Peyer's patch (tissue), 4 donors: ENCODE measurements at regions not wholly inside any gene's neighbourhood (a gene's known extent, or its start where the extent isn't known, plus 50 kb on each side); places are given as distances from the start of the nearest gene placed in this dataset.

Experiments
- DNase-seq, 3 donors: peaks; one replicate each; pipeline ENCODE4 v3.0.0-alpha.2; 2017 to 2019
- H3K27ac ChIP-seq, 4 donors: fragments of 200-600 bp; sonication (generic); one replicate each; pipeline ENCODE4 v1.5.1; 2016 to 2019
- H3K27me3 ChIP-seq, 2 donors: fragments of 200-600 bp; sonication (generic); one replicate each; pipeline ENCODE4 v1.5.1; 2019
- H3K36me3 ChIP-seq, 3 donors: fragments of 200-600 bp; sonication (generic); one replicate each; pipeline ENCODE4 v1.5.1; 2016 to 2019
- H3K4me1 ChIP-seq, 4 donors: fragments of 200-600 bp; sonication (generic); one replicate each; pipeline ENCODE4 v1.5.1; 2016 to 2019
- H3K4me3 ChIP-seq, 4 donors: fragments of 200-600 bp; sonication (generic); 1 replicate in 3 of 4; 2 replicates in 1 of 4; pipeline ENCODE4 v1.5.1; 2016 to 2019; ENCODE audit warnings: mild to moderate bottlenecking in 1 of 4
- H3K9me3 ChIP-seq, 4 donors: fragments of 200-600 bp; sonication (generic); one replicate each; pipeline ENCODE4 v1.5.1; 2016 to 2019; ENCODE audit warnings: mild to moderate bottlenecking in 1 of 4
- POLR2A ChIP-seq, 2 donors: fragments of 450-650 bp; IDR thresholded peaks; one replicate each; pipeline ENCODE4 v1.5.1; 2017; ENCODE audit warnings: antibody characterized with exemption in 2 of 2, mild to moderate bottlenecking in 2 of 2, moderate library complexity in 2 of 2
- TF ChIP-seq, protein P1 (sequence below), 6 experiments: fragments of 450-650 bp in 4 of 6; fragments of 200-600 bp in 2 of 6; sonication (generic) in 1 of 6; IDR thresholded peaks; one replicate each; pipeline ENCODE4 v1.5.1; 2017 to 2019; ENCODE audit warnings: antibody characterized with exemption in 6 of 6, mild to moderate bottlenecking in 3 of 6, moderate library complexity in 1 of 6

DNA sequence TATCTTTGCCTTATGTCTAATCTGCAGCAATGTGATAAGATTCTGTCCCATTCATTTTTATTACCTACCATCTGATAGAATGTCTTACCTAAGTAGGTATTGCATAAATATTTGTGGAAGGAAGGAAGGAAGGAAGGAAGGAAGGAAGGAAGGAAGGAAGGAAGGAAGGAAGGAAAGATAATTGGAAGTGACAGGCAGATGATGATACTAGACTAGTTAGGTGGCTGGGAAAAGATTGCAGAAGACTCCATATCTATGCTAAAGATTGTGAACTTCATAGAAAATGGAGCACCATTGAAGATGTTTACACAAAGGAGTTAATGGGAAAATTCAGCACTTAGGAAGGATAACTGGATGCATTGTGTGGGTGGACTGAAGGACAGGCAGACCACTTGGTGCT, 909.0 kb downstream of the EPHA4 start:
- H3K36me3 ChIP-seq: no peaks in the 10 kb centered on the region
- TF ChIP-seq, protein P1, sequence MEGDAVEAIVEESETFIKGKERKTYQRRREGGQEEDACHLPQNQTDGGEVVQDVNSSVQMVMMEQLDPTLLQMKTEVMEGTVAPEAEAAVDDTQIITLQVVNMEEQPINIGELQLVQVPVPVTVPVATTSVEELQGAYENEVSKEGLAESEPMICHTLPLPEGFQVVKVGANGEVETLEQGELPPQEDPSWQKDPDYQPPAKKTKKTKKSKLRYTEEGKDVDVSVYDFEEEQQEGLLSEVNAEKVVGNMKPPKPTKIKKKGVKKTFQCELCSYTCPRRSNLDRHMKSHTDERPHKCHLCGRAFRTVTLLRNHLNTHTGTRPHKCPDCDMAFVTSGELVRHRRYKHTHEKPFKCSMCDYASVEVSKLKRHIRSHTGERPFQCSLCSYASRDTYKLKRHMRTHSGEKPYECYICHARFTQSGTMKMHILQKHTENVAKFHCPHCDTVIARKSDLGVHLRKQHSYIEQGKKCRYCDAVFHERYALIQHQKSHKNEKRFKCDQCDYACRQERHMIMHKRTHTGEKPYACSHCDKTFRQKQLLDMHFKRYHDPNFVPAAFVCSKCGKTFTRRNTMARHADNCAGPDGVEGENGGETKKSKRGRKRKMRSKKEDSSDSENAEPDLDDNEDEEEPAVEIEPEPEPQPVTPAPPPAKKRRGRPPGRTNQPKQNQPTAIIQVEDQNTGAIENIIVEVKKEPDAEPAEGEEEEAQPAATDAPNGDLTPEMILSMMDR (IDR thresholded peaks at IDR 0.05): no peak
- TF ChIP-seq POLR2A (IDR thresholded peaks at IDR 0.05): no peak
- H3K27me3 ChIP-seq: no peaks in the 10 kb centered on the region

DNA sequence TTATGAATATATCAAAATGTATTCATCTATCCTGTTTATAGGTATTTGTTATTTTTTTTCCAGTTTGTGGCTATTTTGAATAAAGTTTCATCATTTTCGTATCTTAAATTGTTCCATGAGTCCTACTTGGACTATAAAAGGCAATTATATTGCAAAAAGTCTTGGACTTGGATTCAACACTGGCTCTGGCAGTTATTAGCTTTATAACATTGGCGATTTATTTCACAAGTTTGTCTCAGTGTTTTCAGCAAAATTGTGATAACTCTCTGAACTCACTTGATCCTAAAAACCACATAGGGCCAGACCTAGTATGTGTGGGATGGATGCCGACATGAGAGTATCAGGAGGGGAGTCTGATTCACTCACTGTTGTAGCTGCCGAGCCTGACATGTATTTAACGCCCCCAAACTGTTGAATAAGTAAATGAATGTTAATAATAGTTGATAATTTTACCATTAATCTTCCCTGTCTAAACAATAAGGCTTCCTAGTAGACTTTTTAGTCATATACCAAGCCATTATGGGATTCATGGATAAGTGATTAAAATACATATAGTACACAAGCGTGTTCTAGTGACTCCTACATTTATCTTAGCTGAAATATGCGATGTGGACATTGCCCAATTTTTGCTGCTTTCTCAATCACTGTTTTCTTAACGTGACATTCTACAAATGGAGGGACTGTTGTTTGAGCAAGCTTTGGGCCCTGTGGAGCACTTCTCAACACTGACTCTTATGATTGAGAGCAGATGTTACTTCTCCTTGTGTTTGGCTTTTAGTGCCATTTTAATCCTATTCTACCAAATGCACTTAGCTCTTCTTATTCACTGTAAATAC, 907.6 kb downstream of the EPHA4 start:
- Histone ChIP-seq H3K36me3 (no peaks in the 10 kb centered on the region), H3K4me3 (no peak overlapping the region), H3K27me3 (no peaks in the 10 kb centered on the region), H3K9me3 (no peaks in the 10 kb centered on the region), H3K4me1 (no peaks in the 10 kb centered on the region), H3K27ac (no peak overlapping the region)
- DNase-seq: no peak
- TF ChIP-seq, protein P1 (IDR thresholded peaks at IDR 0.05): no peak
- no peak for TF ChIP-seq POLR2A (IDR thresholded peaks at IDR 0.05)

More for the DNA sequence above, 909.0 kb downstream of the EPHA4 start:
- no peaks in the 10 kb centered on the region for H3K9me3 ChIP-seq
- no peaks in the 10 kb centered on the region for H3K4me1 ChIP-seq
- H3K27ac ChIP-seq: no peak overlapping the region
- no peak overlapping the region for H3K4me3 ChIP-seq
- DNase-seq: no peak

DNA sequence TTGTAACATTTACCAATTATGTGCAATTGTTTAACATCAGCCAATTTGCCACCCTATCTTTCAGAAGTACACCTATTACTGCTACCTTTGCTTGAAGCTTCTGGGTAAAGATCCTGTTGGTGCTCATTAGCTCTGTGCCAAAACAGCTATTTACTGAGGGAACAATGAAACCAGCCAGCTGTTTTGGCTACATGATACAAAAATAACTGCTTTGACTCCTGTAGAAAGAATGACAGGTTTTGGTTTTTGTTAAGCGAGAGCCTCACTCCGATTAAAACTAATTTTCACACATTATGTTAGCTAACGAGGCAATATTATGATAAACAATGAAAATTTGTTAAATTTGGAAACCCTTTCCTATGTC, 907.0 kb downstream of the EPHA4 start:
- TF ChIP-seq, protein P1 (IDR thresholded peaks at IDR 0.05): no peak
- TF ChIP-seq POLR2A (IDR thresholded peaks at IDR 0.05): no peak
- no peak overlapping the region for H3K4me3 ChIP-seq

DNA sequence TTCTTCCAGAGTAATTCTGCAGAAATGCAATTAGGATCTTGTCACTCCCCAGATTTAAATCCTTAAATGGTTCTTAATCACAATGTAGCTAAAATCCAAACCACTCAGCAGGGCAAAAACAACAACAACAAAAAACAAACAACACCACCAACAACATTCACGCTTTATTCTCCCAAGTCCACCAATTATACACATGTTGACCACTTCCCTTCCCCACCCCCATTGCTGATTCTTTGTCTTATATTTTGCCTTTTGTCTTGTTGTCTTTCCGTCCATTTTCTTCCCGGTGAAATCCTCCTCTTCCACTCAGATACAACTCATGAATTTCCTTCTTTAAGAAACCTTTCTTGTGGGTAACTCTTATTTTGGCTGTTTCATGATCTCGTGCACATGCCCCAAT, 902.8 kb downstream of the EPHA4 start:
- Histone ChIP-seq H3K9me3 (no peaks in the 10 kb centered on the region), H3K36me3 (no peaks in the 10 kb centered on the region), H3K4me1 (no peaks in the 10 kb centered on the region), H3K27ac (no peak overlapping the region), H3K27me3 (no peaks in the 10 kb centered on the region), H3K4me3 (no peak overlapping the region)
- no peak for DNase-seq
- TF ChIP-seq, protein P1 (IDR thresholded peaks at IDR 0.05): no peak
- no peak for TF ChIP-seq POLR2A (IDR thresholded peaks at IDR 0.05)

More for the DNA sequence above, 907.0 kb downstream of the EPHA4 start:
- no peak overlapping the region for H3K27ac ChIP-seq
- no peaks in the 10 kb centered on the region for H3K27me3 ChIP-seq
- H3K36me3 ChIP-seq: no peaks in the 10 kb centered on the region
- DNase-seq: no peak
- no peaks in the 10 kb centered on the region for H3K9me3 ChIP-seq
- no peaks in the 10 kb centered on the region for H3K4me1 ChIP-seq

DNA sequence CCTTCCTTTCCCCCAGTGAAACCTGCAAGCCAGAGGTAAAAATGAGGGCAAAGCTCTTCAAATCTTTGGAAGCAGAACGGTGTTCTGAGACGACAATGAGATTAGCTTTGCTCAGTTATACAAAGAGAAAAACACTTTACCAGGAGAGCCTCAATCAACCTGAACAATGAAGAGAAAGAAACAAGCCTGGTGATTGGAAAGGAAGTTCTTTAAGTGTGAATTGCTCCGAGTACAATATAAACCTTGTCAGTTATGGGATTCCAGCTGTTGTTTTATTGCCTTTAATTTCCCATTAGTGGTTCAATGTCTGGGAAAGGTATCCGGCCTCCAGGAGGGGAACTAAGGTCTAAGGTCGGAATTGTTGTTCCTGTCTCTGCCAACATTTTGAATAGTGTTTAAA, 901.6 kb downstream of the EPHA4 start:
- no peaks in the 10 kb centered on the region for H3K27me3 ChIP-seq
- no peak overlapping the region for H3K4me3 ChIP-seq
- TF ChIP-seq POLR2A (IDR thresholded peaks at IDR 0.05): no peak
- TF ChIP-seq, protein P1 (IDR thresholded peaks at IDR 0.05): no peak
- no peaks in the 10 kb centered on the region for H3K36me3 ChIP-seq
- DNase-seq: no peak
- H3K9me3 ChIP-seq: no peaks in the 10 kb centered on the region
- H3K4me1 ChIP-seq: no peaks in the 10 kb centered on the region
- H3K27ac ChIP-seq: no peak overlapping the region
